Heart right ventricle (tissue), 16 donors: ENCODE measurements at regions not wholly inside any gene's neighbourhood (a gene's known extent, or its start where the extent isn't known, plus 50 kb on each side); places are given as distances from the start of the nearest gene placed in this dataset.
A peak's percentile ranks its signal among the peaks of the same experiment; 100 is the strongest.
"Not testable (repeated sequence)": the region's sequence is repeated elsewhere in the genome, so short reads cannot be mapped to it uniquely, and the experiment has no call there.

ENCODE experiments used
- ATAC-seq, 8 donors: fragments of 200-7000 bp; cut with Tn5 transposase; one replicate each; pipeline ENCODE4 v1.9.1; 2020; ENCODE audit warnings: mild to moderate bottlenecking in 8 of 8, moderate library complexity in 8 of 8, moderate number of reproducible peaks in 1 of 8
- DNase-seq, 2 donors: peaks; one replicate each; pipeline ENCODE4 v3.0.0-alpha.2; 2020
- H3K27ac ChIP-seq, 10 donors: fragments of 200-600 bp; sonication (generic) in 2 of 10; one replicate each; pipeline versions ENCODE4 v1.5.0 to v1.8.0; 2020 to 2022; ENCODE audit warnings: mild to moderate bottlenecking in 3 of 10
- H3K27me3 ChIP-seq, 7 donors: fragments of 200-600 bp; one replicate each; pipeline ENCODE4 v1.8.0; 2021 to 2022; ENCODE audit warnings: mild to moderate bottlenecking in 2 of 7
- H3K36me3 ChIP-seq, 9 donors: fragments of 200-600 bp; sonication (generic) in 1 of 9; one replicate each; pipeline versions ENCODE4 v1.5.0 to v1.8.0; 2020 to 2022; ENCODE audit warnings: mild to moderate bottlenecking in 2 of 9
- H3K4me1 ChIP-seq, 9 donors: fragments of 200-600 bp; sonication (generic) in 1 of 9; one replicate each; pipeline versions ENCODE4 v1.5.0 to v1.8.0; 2020 to 2022; ENCODE audit warnings: mild to moderate bottlenecking in 4 of 9
- H3K4me3 ChIP-seq, 10 donors: fragments of 200-600 bp; sonication (generic) in 2 of 10; one replicate each; pipeline versions ENCODE4 v1.5.0 to v1.8.0; 2020 to 2022; ENCODE audit warnings: mild to moderate bottlenecking in 7 of 10, moderate library complexity in 2 of 10
- H3K9me3 ChIP-seq, 11 donors: fragments of 200-600 bp in 10 of 11; sonication (generic) in 2 of 11; one replicate each; pipeline versions ENCODE4 v1.5.0 to v1.8.0; 2013 to 2022; ENCODE audit warnings: mild to moderate bottlenecking in 2 of 11, control low read depth in 1 of 11, moderate library complexity in 1 of 11
- WGBS, 2 donors: extraction: QIAGEN DNeasy Blood & Tissue Kit; methylation state at CpG; one replicate each; pipeline ENCODE4 v1.1.7; 2013; ENCODE audit warnings: inconsistent platforms in 1 of 2; 5-methylcytosine and 5-hydroxymethylcytosine counted together
- intact Hi-C, 10 donors: fragments of 100-400 bp; cut with DNase I; formaldehyde crosslinking; loops; one replicate each; pipeline versions ENCODE4 v1.11.1 to v1.14.2; 2022
- TF ChIP-seq, protein P1 (sequence below), 9 donors: fragments of 200-600 bp; sonication (generic) in 2 of 9; IDR thresholded peaks; one replicate each; pipeline versions ENCODE4 v1.5.0 to v1.8.0; 2021 to 2022; ENCODE audit warnings: antibody characterized with exemption in 9 of 9, mild to moderate bottlenecking in 5 of 9, moderate library complexity in 1 of 9
- donor health status: Arrhythmogenic right ventricular cardiomyopathy.
- donor health status: ischemic (EF 13 %, LVEDD 7.1; RV severe dilation, severe dysfunction).
- donor health status: healthy with polysubstance abuse.
- donor health status: DM: no; HTN: yes; CAD: no.
- donor health status: DM: no; HTN: no; CAD: no.
- donor health status: ischemic (EF 25% LVEDD 6.9; RV normal size, moderate dysfunction).
- donor health status: ischemic (EF 25% LVEDD 5.7; RV mildly dilated, moderate dysfunction).
- donor health status: healthy.
- donor health status: DM: yes; HTN: yes; CAD: no.
- donor health status: Ischemic cardiomyopathy.
- donor health status: ischemic (EF 35%, LVEDD 5.7; RV mildly dilated, moderate dysfunction).
- donor health status: nonischemic (EF 11% LVEDD 7.7; RV severe dilation, severe dysfunction).
- donor health status: DM: yes; HTN: yes; CAD: no.
- donor health status: PGD.
- donor health status: ischemic (EF 29% LVEDD 5.4; RV normal size, mild dysfunction).
- donor health status: nonischemic (EF 23%, LVEDD 6.1; RV moderate dilation, normal function).

GRCh38 chr7:49091519-49091918, 167.2 kb downstream of the CDC14C start:
- no peaks in the 10 kb centered on the region for H3K27me3 ChIP-seq
- no peaks in the 10 kb centered on the region for H3K4me1 ChIP-seq
- DNase-seq (no peak), ATAC-seq (no peak)
- no peak overlapping the region for H3K4me3 ChIP-seq
- no peaks in the 10 kb centered on the region for H3K9me3 ChIP-seq
- 49 to 54% methylated on average over 2 of the region's 2 CpGs for WGBS, 2 donors
- intact Hi-C loops = no loop called here
- TF ChIP-seq, protein P1, sequence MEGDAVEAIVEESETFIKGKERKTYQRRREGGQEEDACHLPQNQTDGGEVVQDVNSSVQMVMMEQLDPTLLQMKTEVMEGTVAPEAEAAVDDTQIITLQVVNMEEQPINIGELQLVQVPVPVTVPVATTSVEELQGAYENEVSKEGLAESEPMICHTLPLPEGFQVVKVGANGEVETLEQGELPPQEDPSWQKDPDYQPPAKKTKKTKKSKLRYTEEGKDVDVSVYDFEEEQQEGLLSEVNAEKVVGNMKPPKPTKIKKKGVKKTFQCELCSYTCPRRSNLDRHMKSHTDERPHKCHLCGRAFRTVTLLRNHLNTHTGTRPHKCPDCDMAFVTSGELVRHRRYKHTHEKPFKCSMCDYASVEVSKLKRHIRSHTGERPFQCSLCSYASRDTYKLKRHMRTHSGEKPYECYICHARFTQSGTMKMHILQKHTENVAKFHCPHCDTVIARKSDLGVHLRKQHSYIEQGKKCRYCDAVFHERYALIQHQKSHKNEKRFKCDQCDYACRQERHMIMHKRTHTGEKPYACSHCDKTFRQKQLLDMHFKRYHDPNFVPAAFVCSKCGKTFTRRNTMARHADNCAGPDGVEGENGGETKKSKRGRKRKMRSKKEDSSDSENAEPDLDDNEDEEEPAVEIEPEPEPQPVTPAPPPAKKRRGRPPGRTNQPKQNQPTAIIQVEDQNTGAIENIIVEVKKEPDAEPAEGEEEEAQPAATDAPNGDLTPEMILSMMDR (IDR thresholded peaks at IDR 0.05) = no peak
- H3K36me3 ChIP-seq = no peaks in the 10 kb centered on the region
- no peak overlapping the region for H3K27ac ChIP-seq

DNA sequence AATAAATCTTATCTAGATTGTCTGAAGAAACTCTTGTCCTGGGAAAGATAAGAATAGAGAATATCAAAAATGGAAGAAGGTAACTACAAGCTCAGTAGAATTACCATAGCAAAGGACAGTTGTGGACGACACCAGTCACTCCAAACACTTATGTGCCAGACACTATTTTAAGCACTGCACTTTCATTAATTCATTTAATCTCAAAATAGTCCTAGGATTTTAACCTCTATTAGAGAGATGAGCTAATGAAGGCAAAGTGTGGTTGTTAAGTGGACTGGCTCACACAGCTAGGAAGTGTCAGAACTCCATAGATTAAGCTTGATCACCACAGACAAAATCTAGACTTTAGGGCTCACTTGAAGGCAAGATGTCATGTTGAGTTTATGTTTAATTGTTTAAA, 168.9 kb downstream of the CDC14C start:
- H3K36me3 ChIP-seq = no peaks in the 10 kb centered on the region
- H3K4me3 ChIP-seq = no peak overlapping the region
- ATAC-seq = peak in 7 of 8 donors; percentile 25 to 75 (median 61)
- H3K9me3 ChIP-seq = no peaks in the 10 kb centered on the region
- H3K27me3 ChIP-seq = no peaks in the 10 kb centered on the region
- intact Hi-C loops = no loop called here
- no peak for DNase-seq
- no peak overlapping the region for H3K27ac ChIP-seq
- 37 to 40% methylated on average over 1 of the region's 1 CpG for WGBS, 2 donors
- TF ChIP-seq, protein P1 (IDR thresholded peaks at IDR 0.05) = no peak
- no peaks in the 10 kb centered on the region for H3K4me1 ChIP-seq

GRCh38 chr7:49094866-49095265, 170.5 kb downstream of the CDC14C start:
- DNase-seq (no peak), ATAC-seq (peak in 2 of 8 donors; percentile 20 to 89)
- H3K4me3 ChIP-seq = no peak overlapping the region
- intact Hi-C loops = no loop called here
- H3K27me3 ChIP-seq = no peaks in the 10 kb centered on the region
- WGBS, 2 donors = 77 to 82% methylated on average over 2 of the region's 2 CpGs
- H3K9me3 ChIP-seq = no peaks in the 10 kb centered on the region
- H3K36me3 ChIP-seq = no peaks in the 10 kb centered on the region
- no peak overlapping the region for H3K27ac ChIP-seq
- TF ChIP-seq, protein P1 (IDR thresholded peaks at IDR 0.05) = no peak
- no peaks in the 10 kb centered on the region for H3K4me1 ChIP-seq

GRCh38 chr7:49099587-49100326, 175.4 kb downstream of the CDC14C start:
- intact Hi-C loops = no loop called here
- ATAC-seq = no peak
- Histone ChIP-seq H3K4me3 (no peak overlapping the region), H3K9me3 (no peaks in the 10 kb centered on the region), H3K36me3 (no peaks in the 10 kb centered on the region), H3K27me3 (no peaks in the 10 kb centered on the region), H3K4me1 (no peaks in the 10 kb centered on the region), H3K27ac (no peak overlapping the region)
- TF ChIP-seq, protein P1 (IDR thresholded peaks at IDR 0.05) = peak in 3 of 9 donors; percentile 18 to 30 (median 24)
- 78 to 80% methylated on average over 5 of the region's 5 CpGs for WGBS, 2 donors
- DNase-seq = no peak

DNA sequence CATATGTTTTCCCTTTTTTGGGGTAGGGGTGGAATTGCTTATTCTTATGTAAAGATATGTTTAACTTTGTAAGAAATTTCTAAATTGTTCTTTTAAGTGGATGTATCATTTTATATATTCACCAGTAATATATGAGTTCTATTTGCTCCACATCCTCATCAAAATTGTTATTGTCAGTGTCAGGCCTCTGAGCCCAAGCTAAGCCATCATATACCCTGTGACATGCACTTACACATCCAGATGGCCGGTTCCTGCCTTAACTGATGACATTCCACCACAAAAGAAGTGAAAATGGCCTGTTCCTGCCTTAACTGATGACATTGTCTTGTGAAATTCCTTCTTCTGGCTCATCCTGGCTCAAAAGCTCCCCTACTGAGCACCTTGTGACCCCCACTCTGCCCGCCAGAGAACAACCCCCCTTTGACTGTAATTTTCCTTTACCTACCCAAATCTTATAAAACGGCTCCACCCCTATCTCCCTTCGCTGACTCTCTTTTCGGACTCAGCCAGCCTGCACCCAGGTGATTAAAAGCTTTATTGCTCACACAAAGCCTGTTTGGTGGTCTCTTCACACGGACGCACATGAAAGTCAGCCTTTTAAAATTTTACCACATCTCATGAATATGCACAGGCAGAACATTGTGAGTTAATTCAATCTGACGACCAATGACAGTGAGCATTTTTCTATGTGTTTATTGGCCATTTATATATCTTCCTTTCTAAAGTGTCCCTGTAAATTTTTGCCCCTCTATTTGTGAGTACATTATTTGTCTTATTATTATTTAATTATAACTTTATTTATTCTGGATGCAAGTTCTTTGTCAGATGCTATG, 176.8 kb downstream of the CDC14C start:
- 36 to 58% methylated on average over 8 of the region's 8 CpGs for WGBS, 2 donors

More for the DNA sequence above, 176.8 kb downstream of the CDC14C start:
- H3K9me3 ChIP-seq, DNase-seq, H3K27ac ChIP-seq, ATAC-seq, H3K27me3 ChIP-seq, H3K4me1 ChIP-seq, H3K4me3 ChIP-seq, intact Hi-C loops, H3K36me3 ChIP-seq: not testable (repeated sequence)
